AG10803 (cell line): ENCODE measurements at regions not wholly inside any gene's neighbourhood (a gene's known extent, or its start where the extent isn't known, plus 50 kb on each side); places are given as distances from the start of the nearest gene placed in this dataset.

ENCODE experiments used
- DNase-seq: peaks from one replicate; pipeline ENCODE4 v3.0.0; 2010; ENCODE audit warnings: low read depth
- H3K4me3 ChIP-seq: 2 replicates; pipeline ENCODE4 v1.5.1; 2011; ENCODE audit warnings: mild to moderate bottlenecking, low read length, control low read depth
- TF ChIP-seq, protein P1 (sequence below): conservative IDR thresholded peaks from 2 replicates; pipeline ENCODE4 v1.5.1; 2011; ENCODE audit warnings: mild to moderate bottlenecking, low read length, control low read depth, inconsistent platforms

DNA sequence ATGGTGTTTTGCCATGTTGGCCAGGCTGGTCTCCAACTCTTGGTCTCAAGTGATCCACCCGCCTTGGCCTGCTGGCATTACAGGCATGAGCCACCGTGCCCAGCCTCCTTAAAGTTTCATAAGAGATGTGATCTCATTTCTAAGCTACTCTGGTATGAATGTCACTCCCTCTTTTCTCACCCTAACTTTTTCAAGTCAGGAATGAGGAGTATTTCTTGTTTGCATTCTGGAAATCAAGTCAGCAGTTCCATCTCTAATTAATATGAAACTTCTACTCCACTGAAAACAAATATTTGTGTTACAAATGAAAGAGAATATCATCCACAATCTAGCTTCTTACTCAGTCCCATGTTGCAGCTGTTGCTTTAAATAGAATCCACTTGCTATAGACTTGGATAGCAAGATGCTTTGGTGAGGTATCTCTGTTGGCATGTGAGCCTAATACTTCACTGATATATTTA is 61.3 kb downstream of the ARF6 start:
- DNase-seq, result peak; percentile 91
- H3K4me3 ChIP-seq, result no peak overlapping the region
- TF ChIP-seq, protein P1, sequence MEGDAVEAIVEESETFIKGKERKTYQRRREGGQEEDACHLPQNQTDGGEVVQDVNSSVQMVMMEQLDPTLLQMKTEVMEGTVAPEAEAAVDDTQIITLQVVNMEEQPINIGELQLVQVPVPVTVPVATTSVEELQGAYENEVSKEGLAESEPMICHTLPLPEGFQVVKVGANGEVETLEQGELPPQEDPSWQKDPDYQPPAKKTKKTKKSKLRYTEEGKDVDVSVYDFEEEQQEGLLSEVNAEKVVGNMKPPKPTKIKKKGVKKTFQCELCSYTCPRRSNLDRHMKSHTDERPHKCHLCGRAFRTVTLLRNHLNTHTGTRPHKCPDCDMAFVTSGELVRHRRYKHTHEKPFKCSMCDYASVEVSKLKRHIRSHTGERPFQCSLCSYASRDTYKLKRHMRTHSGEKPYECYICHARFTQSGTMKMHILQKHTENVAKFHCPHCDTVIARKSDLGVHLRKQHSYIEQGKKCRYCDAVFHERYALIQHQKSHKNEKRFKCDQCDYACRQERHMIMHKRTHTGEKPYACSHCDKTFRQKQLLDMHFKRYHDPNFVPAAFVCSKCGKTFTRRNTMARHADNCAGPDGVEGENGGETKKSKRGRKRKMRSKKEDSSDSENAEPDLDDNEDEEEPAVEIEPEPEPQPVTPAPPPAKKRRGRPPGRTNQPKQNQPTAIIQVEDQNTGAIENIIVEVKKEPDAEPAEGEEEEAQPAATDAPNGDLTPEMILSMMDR, result no peak

DNA sequence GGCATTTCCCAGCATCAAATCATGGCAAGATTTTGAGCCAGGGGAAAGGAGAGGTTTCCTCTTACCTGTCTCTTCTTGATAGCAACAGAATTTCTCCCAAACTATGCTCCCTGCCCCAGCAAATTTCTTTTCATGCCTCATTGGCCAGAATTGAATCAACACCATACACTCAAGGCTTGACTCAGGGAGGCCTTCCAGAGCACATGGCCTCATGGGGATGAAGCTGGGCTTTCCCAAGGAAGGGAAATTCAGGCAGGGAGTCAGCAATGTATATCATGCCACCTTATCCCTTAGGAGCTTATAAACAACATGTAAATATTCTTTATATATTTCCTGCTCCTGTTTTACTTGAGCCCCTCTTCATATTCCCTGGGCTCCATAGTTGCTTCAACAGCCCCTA is 62.1 kb downstream of the ARF6 start:
- no peak overlapping the region for H3K4me3 ChIP-seq
- no peak for DNase-seq
- TF ChIP-seq, protein P1, result no peak

GRCh38 chr14:49957089-49957852 is 64.4 kb downstream of the ARF6 start:
- TF ChIP-seq, protein P1, result no peak
- H3K4me3 ChIP-seq, result no peak overlapping the region
- DNase-seq, result peak; percentile 32

DNA sequence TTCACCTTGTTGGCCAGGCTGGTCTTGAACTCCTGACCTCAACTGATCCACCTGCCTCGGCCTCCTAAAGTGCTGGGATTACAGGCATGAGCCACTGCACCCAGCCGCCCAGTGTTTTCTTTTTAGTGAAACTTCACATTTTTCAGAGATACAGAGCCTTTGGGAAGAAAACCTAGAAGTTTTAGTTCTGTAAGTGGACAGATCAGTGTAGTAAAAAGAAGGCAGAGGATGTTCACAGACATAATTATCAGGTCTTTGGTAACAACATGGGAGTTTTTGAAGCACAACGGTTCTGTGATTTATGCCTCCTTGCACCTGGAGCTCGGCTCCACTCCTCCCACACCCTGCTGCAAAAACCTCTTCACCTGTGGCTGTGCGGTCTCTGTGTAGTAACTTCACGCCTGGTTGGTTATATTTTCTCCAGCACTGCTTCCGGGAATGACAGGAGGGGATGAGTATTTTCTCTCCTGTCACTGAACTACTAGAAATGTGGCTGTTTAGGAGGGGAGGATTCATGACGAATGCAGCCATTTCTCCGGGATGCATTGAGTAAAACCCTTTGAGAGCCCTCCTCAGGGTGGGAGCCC is 67.0 kb downstream of the ARF6 start:
- no peak overlapping the region for H3K4me3 ChIP-seq
- no peak for DNase-seq
- TF ChIP-seq, protein P1, result no peak

GRCh38 chr14:49960453-49960852 is 67.6 kb downstream of the ARF6 start:
- TF ChIP-seq, protein P1, result no peak
- no peak overlapping the region for H3K4me3 ChIP-seq
- no peak for DNase-seq

DNA sequence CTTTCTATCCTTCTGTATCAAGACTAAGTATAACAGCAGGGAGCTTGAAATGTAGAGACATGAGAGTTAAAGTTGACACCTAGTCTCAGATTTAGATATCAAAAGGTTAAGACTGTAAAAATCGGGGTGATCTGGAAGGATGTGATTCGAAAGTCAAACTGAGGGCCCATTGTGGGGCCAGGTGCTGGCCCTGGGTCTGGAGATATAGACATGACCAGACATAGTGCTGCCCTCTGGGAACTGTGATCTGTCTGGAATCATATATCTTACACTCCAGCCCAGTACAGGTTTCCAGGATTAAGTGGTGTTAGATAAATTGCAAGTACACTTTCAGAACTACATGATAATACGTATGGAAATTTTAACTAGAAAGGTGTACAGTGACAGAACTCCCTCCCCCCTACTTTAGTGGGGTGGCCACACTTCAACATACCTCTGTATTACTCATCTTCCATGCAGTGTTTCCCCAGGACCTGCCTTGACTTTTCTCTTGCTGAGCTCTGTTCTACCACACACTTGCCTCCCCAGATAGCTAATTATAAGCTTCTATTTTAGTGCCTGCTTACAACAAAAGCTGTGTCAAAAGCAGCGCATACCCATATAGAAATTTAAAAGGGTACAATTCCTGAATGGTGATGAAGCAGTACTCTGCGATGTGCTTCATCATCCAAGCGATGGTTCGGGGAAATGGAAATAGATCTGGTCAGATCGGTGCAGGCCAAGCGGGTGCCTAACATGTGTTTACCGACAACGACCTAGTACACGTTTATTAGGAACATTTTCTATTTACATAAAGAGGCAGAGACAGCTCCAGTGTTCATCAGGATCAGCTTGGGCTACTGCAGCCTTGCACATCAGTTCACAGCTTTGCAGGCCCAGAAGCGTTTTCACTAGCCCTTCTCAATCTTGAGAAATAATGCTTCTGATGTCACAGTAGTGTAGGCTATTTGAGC is 68.7 kb downstream of the ARF6 start:
- no peak overlapping the region for H3K4me3 ChIP-seq
- TF ChIP-seq, protein P1, result no peak
- DNase-seq, result no peak
